ENCODE measurements at regions not wholly inside any gene's neighbourhood (a gene's known extent, or its start where the extent isn't known, plus 50 kb on each side); places are given as distances from the start of the nearest gene placed in this dataset.

DNA sequence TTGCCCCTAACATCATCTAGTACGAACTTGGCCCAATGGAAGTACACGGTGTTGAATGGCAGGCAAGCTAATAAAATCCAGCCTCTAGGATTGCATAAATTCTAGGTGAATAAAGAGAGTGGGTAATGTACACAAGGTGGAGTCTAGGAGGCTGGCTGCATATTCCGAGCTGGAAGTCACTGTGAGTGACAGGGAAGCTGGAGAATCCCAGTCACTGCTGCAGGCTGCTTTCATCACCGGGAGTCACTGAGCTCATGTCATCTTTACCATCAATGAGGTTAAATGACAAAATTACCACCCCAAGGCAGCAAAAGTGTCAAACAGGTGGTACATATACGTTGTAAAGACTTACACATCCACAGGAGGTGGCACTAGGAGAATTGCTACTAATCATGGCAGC is 91.3 kb upstream of the HMHB1 start:
- ChIA-PET POLR2A (no interaction called here), CTCF (no interaction called here)
- TF ChIP-seq, protein P1, sequence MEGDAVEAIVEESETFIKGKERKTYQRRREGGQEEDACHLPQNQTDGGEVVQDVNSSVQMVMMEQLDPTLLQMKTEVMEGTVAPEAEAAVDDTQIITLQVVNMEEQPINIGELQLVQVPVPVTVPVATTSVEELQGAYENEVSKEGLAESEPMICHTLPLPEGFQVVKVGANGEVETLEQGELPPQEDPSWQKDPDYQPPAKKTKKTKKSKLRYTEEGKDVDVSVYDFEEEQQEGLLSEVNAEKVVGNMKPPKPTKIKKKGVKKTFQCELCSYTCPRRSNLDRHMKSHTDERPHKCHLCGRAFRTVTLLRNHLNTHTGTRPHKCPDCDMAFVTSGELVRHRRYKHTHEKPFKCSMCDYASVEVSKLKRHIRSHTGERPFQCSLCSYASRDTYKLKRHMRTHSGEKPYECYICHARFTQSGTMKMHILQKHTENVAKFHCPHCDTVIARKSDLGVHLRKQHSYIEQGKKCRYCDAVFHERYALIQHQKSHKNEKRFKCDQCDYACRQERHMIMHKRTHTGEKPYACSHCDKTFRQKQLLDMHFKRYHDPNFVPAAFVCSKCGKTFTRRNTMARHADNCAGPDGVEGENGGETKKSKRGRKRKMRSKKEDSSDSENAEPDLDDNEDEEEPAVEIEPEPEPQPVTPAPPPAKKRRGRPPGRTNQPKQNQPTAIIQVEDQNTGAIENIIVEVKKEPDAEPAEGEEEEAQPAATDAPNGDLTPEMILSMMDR (IDR thresholded peaks at IDR 0.05; ENCODE audit: insufficient read depth, low read depth, low read length): no peak
- DNase-seq (ENCODE audit: low read depth): no peak
- Histone ChIP-seq H3K36me3 (ENCODE audit: control insufficient read depth, insufficient read depth, low read length) (no peaks in the 10 kb centered on the region), H3K4me3 (ENCODE audit: low read depth, low read length) (no peak overlapping the region), H3K27me3 (ENCODE audit: control insufficient read depth, insufficient read depth, low read length) (no peaks in the 10 kb centered on the region)

DNA sequence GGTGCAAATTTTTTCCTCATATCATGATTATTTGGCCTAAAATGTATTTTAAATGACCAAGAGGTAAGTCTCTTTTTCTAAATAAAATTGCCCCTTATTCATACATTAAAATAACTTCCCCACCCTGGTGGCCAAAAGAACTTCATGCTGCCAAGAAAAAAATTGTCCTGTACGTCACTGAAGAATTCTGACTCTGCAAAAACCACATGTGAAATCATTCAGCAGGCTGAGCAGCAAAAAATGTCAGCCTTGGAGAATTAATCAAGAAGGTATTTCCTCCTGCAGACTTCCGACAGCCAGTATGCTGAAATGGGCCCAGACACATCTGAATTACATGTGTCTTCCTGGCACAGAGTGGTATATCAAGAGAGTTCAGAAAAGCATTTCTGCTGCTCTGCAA is 94.6 kb upstream of the HMHB1 start:
- H3K27me3 ChIP-seq (ENCODE audit: control insufficient read depth, insufficient read depth, low read length): no peaks in the 10 kb centered on the region
- peak; percentile 67 for DNase-seq (ENCODE audit: low read depth)
- H3K36me3 ChIP-seq (ENCODE audit: control insufficient read depth, insufficient read depth, low read length): no peaks in the 10 kb centered on the region
- TF ChIP-seq, protein P1 (IDR thresholded peaks at IDR 0.05; ENCODE audit: insufficient read depth, low read depth, low read length): 0 out of 2 replicates have a peak, but pooled peaks have one; percentile 28
- H3K4me3 ChIP-seq (ENCODE audit: low read depth, low read length): no peak overlapping the region
- POLR2A ChIA-PET: no interaction called here
- CTCF ChIA-PET: no interaction called here

DNA sequence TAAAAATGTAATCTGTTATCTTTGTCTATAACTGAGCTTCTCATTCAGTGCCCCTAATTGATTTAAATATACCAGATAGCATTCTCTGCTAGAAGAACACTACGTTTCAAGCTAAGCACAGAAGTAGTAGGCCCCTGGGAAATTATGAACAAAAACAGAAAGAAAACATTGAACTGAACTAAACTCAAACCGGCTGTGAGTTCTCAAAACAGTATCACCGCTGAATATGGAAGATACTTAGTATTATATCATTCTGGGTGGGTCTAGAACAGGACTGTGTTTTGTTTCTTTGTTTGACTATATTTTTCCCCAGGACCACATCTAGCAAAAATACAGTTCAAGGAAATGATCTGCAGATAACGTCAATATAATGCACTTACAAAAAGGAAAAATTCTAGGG is 95.1 kb upstream of the HMHB1 start:
- Histone ChIP-seq H3K36me3 (ENCODE audit: control insufficient read depth, insufficient read depth, low read length) (no peaks in the 10 kb centered on the region), H3K27me3 (ENCODE audit: control insufficient read depth, insufficient read depth, low read length) (no peaks in the 10 kb centered on the region), H3K4me3 (ENCODE audit: low read depth, low read length) (no peak overlapping the region)
- no peak for DNase-seq (ENCODE audit: low read depth)
- CTCF ChIA-PET: interaction anchor here (0.6 kb wide), 1 partner anchor 111 kb away, joined by 3 read pairs; no protein-coding TSS in a partner anchor
- TF ChIP-seq, protein P1 (IDR thresholded peaks at IDR 0.05; ENCODE audit: insufficient read depth, low read depth, low read length): no peak
- POLR2A ChIA-PET: no interaction called here

DNA sequence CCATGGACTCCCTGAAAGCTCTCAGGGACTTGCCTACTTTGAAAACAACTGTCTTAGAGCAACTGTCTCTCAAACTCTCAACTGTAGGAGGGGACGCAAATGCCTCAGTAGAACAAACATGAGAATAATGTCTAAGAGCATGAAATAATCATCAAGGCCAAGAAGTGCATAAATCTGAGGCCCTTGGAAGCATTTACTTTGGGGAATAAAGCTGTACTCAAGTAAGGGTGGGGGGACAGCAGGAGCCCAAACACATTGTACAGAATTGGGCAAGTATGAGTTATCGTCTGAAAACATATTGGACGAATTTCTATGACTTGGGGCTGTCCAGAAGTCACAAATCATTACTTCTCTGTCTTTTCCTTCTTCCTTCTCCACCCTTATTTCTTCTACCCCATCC is 96.3 kb upstream of the HMHB1 start:
- TF ChIP-seq, protein P1 (IDR thresholded peaks at IDR 0.05; ENCODE audit: insufficient read depth, low read depth, low read length): no peak
- DNase-seq (ENCODE audit: low read depth): no peak
- no peak overlapping the region for H3K4me3 ChIP-seq (ENCODE audit: low read depth, low read length)
- POLR2A ChIA-PET: no interaction called here
- H3K27me3 ChIP-seq (ENCODE audit: control insufficient read depth, insufficient read depth, low read length): no peaks in the 10 kb centered on the region
- CTCF ChIA-PET: interaction anchor here (1.0 kb wide), 1 partner anchor 72 kb away, joined by 3 read pairs; no protein-coding TSS in a partner anchor
- H3K36me3 ChIP-seq (ENCODE audit: control insufficient read depth, insufficient read depth, low read length): no peaks in the 10 kb centered on the region

DNA sequence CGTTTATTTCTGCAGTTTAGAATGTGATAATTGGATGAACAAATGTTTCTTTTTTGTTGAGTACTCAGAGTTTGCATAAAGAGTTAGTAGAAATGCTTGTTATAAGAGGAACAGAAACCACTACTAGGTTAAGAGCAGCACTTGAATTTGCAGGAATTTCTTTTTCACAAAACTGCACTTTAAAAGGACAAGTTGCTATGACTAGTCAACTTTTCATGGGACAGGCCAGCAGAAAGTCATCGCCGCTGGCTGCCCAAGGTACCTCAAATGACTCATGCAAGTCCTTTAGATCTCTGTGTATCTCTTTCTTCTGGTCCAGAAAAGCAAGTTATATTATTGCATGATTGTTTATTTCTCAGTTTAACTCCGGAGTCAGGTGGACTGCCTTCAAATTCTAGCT is 97.3 kb upstream of the HMHB1 start:
- DNase-seq (ENCODE audit: low read depth): no peak
- ChIA-PET POLR2A (no interaction called here), CTCF (interaction anchor here (0.6 kb wide), 1 partner anchor 1569 kb away, joined by 3 read pairs; no protein-coding TSS in a partner anchor)
- Histone ChIP-seq H3K4me3 (ENCODE audit: low read depth, low read length) (no peak overlapping the region), H3K27me3 (ENCODE audit: control insufficient read depth, insufficient read depth, low read length) (no peaks in the 10 kb centered on the region), H3K36me3 (ENCODE audit: control insufficient read depth, insufficient read depth, low read length) (no peaks in the 10 kb centered on the region)
- TF ChIP-seq, protein P1 (IDR thresholded peaks at IDR 0.05; ENCODE audit: insufficient read depth, low read depth, low read length): no peak

All from BJ (cell line).